ENCODE measurements at regions not wholly inside any gene's neighbourhood (a gene's known extent, or its start where the extent isn't known, plus 50 kb on each side); places are given as distances from the start of the nearest gene placed in this dataset.

GRCh38 chr7:93821463-93821862, 69.1 kb downstream of the TFPI2 start:
- Histone ChIP-seq H3F3A (ENCODE audit: insufficient read depth, low read length) (no peaks in the 10 kb centered on the region), H4K20me1 (ENCODE audit: insufficient read depth, low read length) (no peaks in the 10 kb centered on the region), H3K9me2 (ENCODE audit: low read depth, low read length) (no peaks in the 10 kb centered on the region), H3K79me2 (ENCODE audit: insufficient read depth, low read length) (no peaks in the 10 kb centered on the region), H3K27me3 (ENCODE audit: insufficient read depth, low read length) (no peaks in the 10 kb centered on the region), H3K9me3 (ENCODE audit: low read length) (no peaks in the 10 kb centered on the region), H3K36me3 (ENCODE audit: insufficient read depth, low read length) (no peaks in the 10 kb centered on the region), H3K4me2 (ENCODE audit: low read length) (no peak overlapping the region), H2AFZ (ENCODE audit: low read length) (no peak overlapping the region), H3K4me3 (ENCODE audit: low read depth, low read length, poor library complexity, severe bottlenecking) (no peak overlapping the region), H3K4me1 (ENCODE audit: insufficient read depth, low read length, severe bottlenecking) (no peaks in the 10 kb centered on the region), H3K27ac (ENCODE audit: low read depth, low read length, poor library complexity, severe bottlenecking) (no peak overlapping the region), H3K9ac (ENCODE audit: low read length) (no peak overlapping the region)
- no peak for TF ChIP-seq CTCF (IDR thresholded peaks at IDR 0.05; ENCODE audit: low read length)
- no peak for TF ChIP-seq EZH2 (IDR thresholded peaks at IDR 0.05; ENCODE audit: borderline replicate concordance, low read length)

GRCh38 chr7:93819699-93820098, 70.9 kb downstream of the TFPI2 start:
- Histone ChIP-seq H3K9me3 (ENCODE audit: low read length) (no peaks in the 10 kb centered on the region), H4K20me1 (ENCODE audit: insufficient read depth, low read length) (no peaks in the 10 kb centered on the region), H3K36me3 (ENCODE audit: insufficient read depth, low read length) (no peaks in the 10 kb centered on the region), H3K4me1 (ENCODE audit: insufficient read depth, low read length, severe bottlenecking) (no peaks in the 10 kb centered on the region), H3K4me2 (ENCODE audit: low read length) (no peak overlapping the region), H3F3A (ENCODE audit: insufficient read depth, low read length) (no peaks in the 10 kb centered on the region), H3K79me2 (ENCODE audit: insufficient read depth, low read length) (no peaks in the 10 kb centered on the region), H3K27me3 (ENCODE audit: insufficient read depth, low read length) (no peaks in the 10 kb centered on the region), H2AFZ (ENCODE audit: low read length) (no peak overlapping the region), H3K4me3 (ENCODE audit: low read depth, low read length, poor library complexity, severe bottlenecking) (no peak overlapping the region), H3K9me2 (ENCODE audit: low read depth, low read length) (no peaks in the 10 kb centered on the region), H3K27ac (ENCODE audit: low read depth, low read length, poor library complexity, severe bottlenecking) (no peak overlapping the region), H3K9ac (ENCODE audit: low read length) (no peak overlapping the region)
- TF ChIP-seq EZH2 (IDR thresholded peaks at IDR 0.05; ENCODE audit: borderline replicate concordance, low read length) (no peak), CTCF (IDR thresholded peaks at IDR 0.05; ENCODE audit: low read length) (no peak)

- no peaks in the 10 kb centered on the region for H3K4me1 ChIP-seq (ENCODE audit: insufficient read depth, low read length, severe bottlenecking)
- no peak overlapping the region for H3K4me3 ChIP-seq (ENCODE audit: low read depth, low read length, poor library complexity, severe bottlenecking)
- no peak overlapping the region for H3K27ac ChIP-seq (ENCODE audit: low read depth, low read length, poor library complexity, severe bottlenecking)
- no peak overlapping the region for H2AFZ ChIP-seq (ENCODE audit: low read length)
- no peaks in the 10 kb centered on the region for H3K79me2 ChIP-seq (ENCODE audit: insufficient read depth, low read length)
- H4K20me1 ChIP-seq (ENCODE audit: insufficient read depth, low read length), result no peaks in the 10 kb centered on the region
- H3K9me3 ChIP-seq (ENCODE audit: low read length), result no peaks in the 10 kb centered on the region
- no peak overlapping the region for H3K9ac ChIP-seq (ENCODE audit: low read length)
- H3K27me3 ChIP-seq (ENCODE audit: insufficient read depth, low read length), result no peaks in the 10 kb centered on the region
- no peak for TF ChIP-seq CTCF (IDR thresholded peaks at IDR 0.05; ENCODE audit: low read length)
- no peak for TF ChIP-seq EZH2 (IDR thresholded peaks at IDR 0.05; ENCODE audit: borderline replicate concordance, low read length)
- no peaks in the 10 kb centered on the region for H3K36me3 ChIP-seq (ENCODE audit: insufficient read depth, low read length)
- H3K4me2 ChIP-seq (ENCODE audit: low read length), result no peak overlapping the region
- no peaks in the 10 kb centered on the region for H3K9me2 ChIP-seq (ENCODE audit: low read depth, low read length)
- no peaks in the 10 kb centered on the region for H3F3A ChIP-seq (ENCODE audit: insufficient read depth, low read length)
Observed at GRCh38 chr7:93817526-93817925, 73.0 kb downstream of the TFPI2 start.
